Gastroesophageal sphincter (tissue), 4 donors: ENCODE measurements at regions not wholly inside any gene's neighbourhood (a gene's known extent, or its start where the extent isn't known, plus 50 kb on each side); places are given as distances from the start of the nearest gene placed in this dataset.

Source experiments
- ATAC-seq: fragments of 150-250 bp; one replicate; pipeline ENCODE4 v1.9.1; 2016; ENCODE audit warnings: mild to moderate bottlenecking, moderate library complexity
- H3K27ac ChIP-seq, 4 donors: fragments of 200-600 bp; sonication (generic) in 3 of 4; 1 replicate in 3 of 4; 2 replicates in 1 of 4; pipeline ENCODE4 v1.5.1; 2016 to 2019
- H3K27me3 ChIP-seq: fragments of 200-600 bp; sonication (generic); one replicate; pipeline ENCODE4 v1.5.1; 2019
- H3K36me3 ChIP-seq, 2 donors: fragments of 200-600 bp; sonication (generic); one replicate each; pipeline ENCODE4 v1.5.1; 2019; ENCODE audit warnings: control low read depth in 1 of 2
- H3K4me1 ChIP-seq, 3 donors: fragments of 200-600 bp; sonication (generic); 1 replicate in 2 of 3; 2 replicates in 1 of 3; pipeline ENCODE4 v1.5.1; 2016 to 2019; ENCODE audit warnings: control low read depth in 2 of 3
- H3K4me3 ChIP-seq, 2 donors: fragments of 200-600 bp; sonication (generic); one replicate each; pipeline ENCODE4 v1.5.1; 2019; ENCODE audit warnings: mild to moderate bottlenecking in 1 of 2, moderate library complexity in 1 of 2
- H3K9me3 ChIP-seq, 3 donors: fragments of 200-600 bp; sonication (generic); one replicate each; pipeline ENCODE4 v1.5.1; 2017 to 2019; ENCODE audit warnings: control low read depth in 2 of 3
- EP300 ChIP-seq: sonication (generic); formaldehyde crosslinking; IDR thresholded peaks from one replicate; pipeline ENCODE4 v1.6.1; 2017; ENCODE audit warnings: antibody characterized with exemption, mild to moderate bottlenecking
- POLR2A ChIP-seq, 2 donors: fragments of 450-650 bp; IDR thresholded peaks; one replicate each; pipeline ENCODE4 v1.6.1; 2017; ENCODE audit warnings: antibody characterized with exemption in 2 of 2, mild to moderate bottlenecking in 2 of 2, moderate library complexity in 1 of 2
- POLR2AphosphoS5 ChIP-seq: sonication (generic); formaldehyde crosslinking; IDR thresholded peaks from one replicate; pipeline ENCODE4 v1.6.1; 2017; ENCODE audit warnings: antibody characterized with exemption
- WGBS, 2 donors: methylation state at CpG; one replicate each; pipeline ENCODE4 v1.1.5; 2018; ENCODE audit warnings: low coverage in 1 of 2; 5-methylcytosine and 5-hydroxymethylcytosine counted together
- TF ChIP-seq, protein P1 (sequence below), 4 experiments: fragments of 200-600 bp in 2 of 4; fragments of 450-650 bp in 2 of 4; sonication (generic) in 1 of 4; IDR thresholded peaks; one replicate each; pipeline ENCODE4 v1.5.1; 2017 to 2019; ENCODE audit warnings: antibody characterized with exemption in 4 of 4, mild to moderate bottlenecking in 2 of 4, moderate library complexity in 2 of 4

GRCh38 chr2:181122601-181123000 lies 142.2 kb downstream of the UBE2E3 start:
- Histone ChIP-seq H3K4me3 (no peak overlapping the region), H3K9me3 (no peaks in the 10 kb centered on the region), H3K27ac (no peak overlapping the region), H3K4me1 (no peaks in the 10 kb centered on the region), H3K36me3 (no peaks in the 10 kb centered on the region), H3K27me3 (no peaks in the 10 kb centered on the region)
- TF ChIP-seq POLR2AphosphoS5, result no peak
- 80 to 95% methylated on average over 2 of the region's 2 CpGs for WGBS, 2 donors
- ATAC-seq, result no peak

DNA sequence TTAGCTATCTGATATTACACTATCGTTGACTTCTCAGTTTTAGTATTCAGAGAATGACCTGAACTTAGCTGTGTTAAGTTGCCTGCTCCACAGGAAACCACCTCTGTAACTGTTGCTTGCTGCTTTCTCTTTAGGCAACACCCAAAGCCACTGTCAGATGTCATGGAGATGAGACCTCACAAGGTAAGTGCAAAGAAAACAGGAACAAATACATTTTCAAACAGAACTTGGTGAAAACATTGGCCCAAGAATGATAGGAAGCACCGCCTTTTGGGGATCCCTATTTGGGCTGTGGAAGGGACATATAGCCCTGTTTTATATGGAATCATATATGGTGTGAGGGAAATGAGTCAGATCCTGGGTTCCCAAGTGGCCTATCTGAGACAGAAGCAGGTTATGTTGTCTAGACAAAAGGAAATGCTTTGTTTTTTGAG lies 143.4 kb downstream of the UBE2E3 start:
- WGBS, 2 donors, result 76 to 82% methylated on average over 1 to 2 of the region's 2 CpGs
- H3K4me3 ChIP-seq, result no peak overlapping the region
- no peaks in the 10 kb centered on the region for H3K9me3 ChIP-seq
- no peak for ATAC-seq
- no peak overlapping the region for H3K27ac ChIP-seq
- H3K36me3 ChIP-seq, result no peaks in the 10 kb centered on the region
- TF ChIP-seq POLR2A (IDR thresholded peaks at IDR 0.05) (no peak), POLR2AphosphoS5 (no peak), EP300 (no peak)
- TF ChIP-seq, protein P1, sequence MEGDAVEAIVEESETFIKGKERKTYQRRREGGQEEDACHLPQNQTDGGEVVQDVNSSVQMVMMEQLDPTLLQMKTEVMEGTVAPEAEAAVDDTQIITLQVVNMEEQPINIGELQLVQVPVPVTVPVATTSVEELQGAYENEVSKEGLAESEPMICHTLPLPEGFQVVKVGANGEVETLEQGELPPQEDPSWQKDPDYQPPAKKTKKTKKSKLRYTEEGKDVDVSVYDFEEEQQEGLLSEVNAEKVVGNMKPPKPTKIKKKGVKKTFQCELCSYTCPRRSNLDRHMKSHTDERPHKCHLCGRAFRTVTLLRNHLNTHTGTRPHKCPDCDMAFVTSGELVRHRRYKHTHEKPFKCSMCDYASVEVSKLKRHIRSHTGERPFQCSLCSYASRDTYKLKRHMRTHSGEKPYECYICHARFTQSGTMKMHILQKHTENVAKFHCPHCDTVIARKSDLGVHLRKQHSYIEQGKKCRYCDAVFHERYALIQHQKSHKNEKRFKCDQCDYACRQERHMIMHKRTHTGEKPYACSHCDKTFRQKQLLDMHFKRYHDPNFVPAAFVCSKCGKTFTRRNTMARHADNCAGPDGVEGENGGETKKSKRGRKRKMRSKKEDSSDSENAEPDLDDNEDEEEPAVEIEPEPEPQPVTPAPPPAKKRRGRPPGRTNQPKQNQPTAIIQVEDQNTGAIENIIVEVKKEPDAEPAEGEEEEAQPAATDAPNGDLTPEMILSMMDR (IDR thresholded peaks at IDR 0.05), result no peak
- H3K27me3 ChIP-seq, result no peaks in the 10 kb centered on the region
- H3K4me1 ChIP-seq, result no peaks in the 10 kb centered on the region

GRCh38 chr2:181124497-181124896 lies 144.1 kb downstream of the UBE2E3 start:
- H3K27ac ChIP-seq, result no peak overlapping the region
- no peaks in the 10 kb centered on the region for H3K9me3 ChIP-seq
- TF ChIP-seq EP300 (no peak), POLR2A (IDR thresholded peaks at IDR 0.05) (no peak), POLR2AphosphoS5 (no peak)
- TF ChIP-seq, protein P1 (IDR thresholded peaks at IDR 0.05), result no peak
- no peaks in the 10 kb centered on the region for H3K36me3 ChIP-seq
- H3K4me1 ChIP-seq, result no peaks in the 10 kb centered on the region
- H3K27me3 ChIP-seq, result no peaks in the 10 kb centered on the region
- no peak overlapping the region for H3K4me3 ChIP-seq
- 53 to 76% methylated on average over 2 to 3 of the region's 3 CpGs for WGBS, 2 donors
- ATAC-seq, result no peak

- Histone ChIP-seq H3K27me3 (no peaks in the 10 kb centered on the region), H3K36me3 (no peaks in the 10 kb centered on the region), H3K4me1 (no peaks in the 10 kb centered on the region), H3K27ac (no peak overlapping the region), H3K4me3 (no peak overlapping the region), H3K9me3 (no peaks in the 10 kb centered on the region)
- ATAC-seq, result no peak
- no peak for TF ChIP-seq POLR2A (IDR thresholded peaks at IDR 0.05)
- TF ChIP-seq, protein P1 (IDR thresholded peaks at IDR 0.05), result no peak
- no peak for TF ChIP-seq POLR2AphosphoS5
- no peak for TF ChIP-seq EP300
- 82% methylated on average over 2 of the region's 2 CpGs for WGBS, 2 donors
Observed at GRCh38 chr2:181125359-181125758, 145.0 kb downstream of the UBE2E3 start.

DNA sequence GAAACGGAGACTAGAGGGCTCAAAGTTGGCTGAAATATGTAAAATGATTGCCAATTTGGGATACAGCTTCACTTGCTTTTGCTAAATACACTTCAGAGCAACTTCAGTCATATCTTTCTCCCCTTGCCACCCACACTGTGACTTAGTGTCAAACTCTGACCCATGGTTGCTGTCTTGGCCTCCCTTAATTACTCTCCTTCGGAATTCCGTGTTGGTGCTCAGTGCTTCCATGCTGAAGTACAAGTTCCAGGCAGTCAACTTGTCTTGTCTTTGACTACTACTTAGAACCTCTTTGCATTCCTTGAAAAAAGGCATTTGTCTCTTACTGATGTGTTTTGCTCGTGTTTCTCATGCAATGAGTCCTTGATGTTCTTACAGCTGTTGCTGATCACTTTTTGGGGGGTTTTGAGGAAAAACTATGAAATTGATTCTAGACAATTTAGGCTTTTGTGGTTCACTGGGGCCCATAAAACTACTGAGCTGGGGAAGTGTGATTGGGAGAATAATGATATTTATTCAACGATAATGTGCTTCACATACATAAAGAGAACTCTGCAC lies 146.0 kb downstream of the UBE2E3 start:
- no peak overlapping the region for H3K4me3 ChIP-seq
- no peak for TF ChIP-seq POLR2AphosphoS5
- TF ChIP-seq, protein P1 (IDR thresholded peaks at IDR 0.05), result no peak
- no peak for TF ChIP-seq POLR2A (IDR thresholded peaks at IDR 0.05)
- no peak for TF ChIP-seq EP300
- WGBS, 2 donors, result 85 to 89% methylated on average over 3 to 5 of the region's 5 CpGs
- H3K9me3 ChIP-seq, result no peaks in the 10 kb centered on the region
- no peak for ATAC-seq
- no peak overlapping the region for H3K27ac ChIP-seq
- no peaks in the 10 kb centered on the region for H3K4me1 ChIP-seq
- no peaks in the 10 kb centered on the region for H3K36me3 ChIP-seq
- H3K27me3 ChIP-seq, result no peaks in the 10 kb centered on the region
